Uterus (tissue), 3 donors: ENCODE measurements at regions not wholly inside any gene's neighbourhood (a gene's known extent, or its start where the extent isn't known, plus 50 kb on each side); places are given as distances from the start of the nearest gene placed in this dataset.

Experiments used
- DNase-seq, 2 donors: peaks; one replicate each; pipeline ENCODE4 v3.0.0-alpha.2; 2019 to 2020
- H3K27ac ChIP-seq, 2 donors: fragments of 200-600 bp; sonication (generic); 1 replicate in 1 of 2; 2 replicates in 1 of 2; pipeline ENCODE4 v1.5.1; 2016 to 2018
- H3K27me3 ChIP-seq, 2 donors: fragments of 200-600 bp; sonication (generic); one replicate each; pipeline ENCODE4 v1.5.1; 2018 to 2019; ENCODE audit warnings: control low read depth in 1 of 2
- H3K36me3 ChIP-seq, 2 donors: fragments of 200-600 bp; sonication (generic); one replicate each; pipeline ENCODE4 v1.5.1; 2019; ENCODE audit warnings: control low read depth in 1 of 2
- H3K4me1 ChIP-seq, 2 donors: fragments of 200-600 bp; sonication (generic); one replicate each; pipeline ENCODE4 v1.5.1; 2018 to 2019; ENCODE audit warnings: control low read depth in 1 of 2
- H3K4me3 ChIP-seq, 2 donors: fragments of 200-600 bp; sonication (generic); 1 replicate in 1 of 2; 2 replicates in 1 of 2; pipeline ENCODE4 v1.5.1; 2018 to 2019; ENCODE audit warnings: mild to moderate bottlenecking in 1 of 2
- H3K9me3 ChIP-seq, 2 donors: fragments of 200-600 bp; sonication (generic); one replicate each; pipeline ENCODE4 v1.5.1; 2019; ENCODE audit warnings: control low read depth in 1 of 2
- POLR2A ChIP-seq, 2 donors: fragments of 450-650 bp; IDR thresholded peaks; one replicate each; pipeline ENCODE4 v1.6.1; 2016; ENCODE audit warnings: antibody characterized with exemption in 2 of 2, mild to moderate bottlenecking in 1 of 2, moderate library complexity in 1 of 2
- intact Hi-C: fragments of 100-400 bp; cut with DNase I; formaldehyde crosslinking; loops from one replicate; pipeline ENCODE4 v1.15.1; 2023; ENCODE audit warnings: low total_unique reads
- TF ChIP-seq, protein P1 (sequence below), 4 experiments: fragments of 200-600 bp in 2 of 4; fragments of 450-650 bp in 2 of 4; sonication (generic) in 2 of 4; IDR thresholded peaks; one replicate each; pipeline ENCODE4 v1.5.1; 2016 to 2019; ENCODE audit warnings: antibody characterized with exemption in 4 of 4, mild to moderate bottlenecking in 2 of 4, moderate library complexity in 1 of 4
- donor health status: DM: yes; HTN: yes; CAD: no.

DNA sequence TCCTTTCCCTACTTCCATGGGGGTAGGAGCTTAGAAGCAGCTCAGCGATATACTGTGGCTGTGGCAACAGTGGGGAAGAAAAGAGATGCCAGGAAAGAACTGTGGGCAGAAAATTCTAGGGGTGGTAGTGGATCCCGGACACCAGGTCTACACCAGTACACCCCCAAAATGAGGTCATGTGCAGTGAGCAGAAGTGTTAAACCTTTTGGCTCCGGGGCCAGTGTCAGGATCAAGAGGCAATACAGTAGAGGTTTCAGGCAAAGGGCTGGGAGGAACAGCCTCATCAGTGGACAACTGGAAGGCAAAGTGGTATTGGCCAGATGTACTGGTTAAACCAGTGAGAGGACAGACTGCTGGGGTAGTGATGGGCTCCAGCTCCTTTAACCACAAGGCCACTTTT lies 163.1 kb upstream of the CCL2 start:
- intact Hi-C loops: no loop called here
- no peak for DNase-seq
- TF ChIP-seq, protein P1, sequence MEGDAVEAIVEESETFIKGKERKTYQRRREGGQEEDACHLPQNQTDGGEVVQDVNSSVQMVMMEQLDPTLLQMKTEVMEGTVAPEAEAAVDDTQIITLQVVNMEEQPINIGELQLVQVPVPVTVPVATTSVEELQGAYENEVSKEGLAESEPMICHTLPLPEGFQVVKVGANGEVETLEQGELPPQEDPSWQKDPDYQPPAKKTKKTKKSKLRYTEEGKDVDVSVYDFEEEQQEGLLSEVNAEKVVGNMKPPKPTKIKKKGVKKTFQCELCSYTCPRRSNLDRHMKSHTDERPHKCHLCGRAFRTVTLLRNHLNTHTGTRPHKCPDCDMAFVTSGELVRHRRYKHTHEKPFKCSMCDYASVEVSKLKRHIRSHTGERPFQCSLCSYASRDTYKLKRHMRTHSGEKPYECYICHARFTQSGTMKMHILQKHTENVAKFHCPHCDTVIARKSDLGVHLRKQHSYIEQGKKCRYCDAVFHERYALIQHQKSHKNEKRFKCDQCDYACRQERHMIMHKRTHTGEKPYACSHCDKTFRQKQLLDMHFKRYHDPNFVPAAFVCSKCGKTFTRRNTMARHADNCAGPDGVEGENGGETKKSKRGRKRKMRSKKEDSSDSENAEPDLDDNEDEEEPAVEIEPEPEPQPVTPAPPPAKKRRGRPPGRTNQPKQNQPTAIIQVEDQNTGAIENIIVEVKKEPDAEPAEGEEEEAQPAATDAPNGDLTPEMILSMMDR (IDR thresholded peaks at IDR 0.05): no peak
- TF ChIP-seq POLR2A (IDR thresholded peaks at IDR 0.05): no peak
- Histone ChIP-seq H3K27me3 (no peaks in the 10 kb centered on the region), H3K27ac (no peak overlapping the region), H3K36me3 (no peaks in the 10 kb centered on the region), H3K4me1 (no peaks in the 10 kb centered on the region), H3K9me3 (no peaks in the 10 kb centered on the region), H3K4me3 (no peak overlapping the region)

DNA sequence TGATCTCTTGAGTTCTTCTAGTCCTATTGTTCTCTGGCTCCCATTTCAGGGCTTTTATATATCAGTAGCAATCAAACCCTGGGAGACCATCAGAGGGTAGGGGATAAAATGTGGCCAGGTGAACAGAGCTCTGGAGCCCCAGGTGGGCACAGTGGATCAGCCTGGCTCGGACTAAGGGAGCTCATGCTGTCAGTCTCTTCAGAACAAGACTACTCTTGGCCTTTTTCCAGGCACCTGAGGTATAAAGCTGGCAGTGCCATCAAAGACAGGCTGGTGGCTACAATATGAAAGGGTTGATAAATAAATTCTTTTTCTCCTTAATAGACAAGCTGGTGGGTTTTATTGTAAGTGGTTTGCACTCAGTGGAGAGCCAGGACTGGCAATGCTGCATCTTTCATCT lies 160.0 kb upstream of the CCL2 start:
- TF ChIP-seq, protein P1 (IDR thresholded peaks at IDR 0.05): no peak
- TF ChIP-seq POLR2A (IDR thresholded peaks at IDR 0.05): no peak
- DNase-seq: no peak
- H3K27me3 ChIP-seq: no peaks in the 10 kb centered on the region
- H3K36me3 ChIP-seq: no peaks in the 10 kb centered on the region
- H3K4me3 ChIP-seq: no peak overlapping the region
- intact Hi-C loops: no loop called here
- no peak overlapping the region for H3K27ac ChIP-seq
- no peaks in the 10 kb centered on the region for H3K4me1 ChIP-seq
- H3K9me3 ChIP-seq: no peaks in the 10 kb centered on the region

DNA sequence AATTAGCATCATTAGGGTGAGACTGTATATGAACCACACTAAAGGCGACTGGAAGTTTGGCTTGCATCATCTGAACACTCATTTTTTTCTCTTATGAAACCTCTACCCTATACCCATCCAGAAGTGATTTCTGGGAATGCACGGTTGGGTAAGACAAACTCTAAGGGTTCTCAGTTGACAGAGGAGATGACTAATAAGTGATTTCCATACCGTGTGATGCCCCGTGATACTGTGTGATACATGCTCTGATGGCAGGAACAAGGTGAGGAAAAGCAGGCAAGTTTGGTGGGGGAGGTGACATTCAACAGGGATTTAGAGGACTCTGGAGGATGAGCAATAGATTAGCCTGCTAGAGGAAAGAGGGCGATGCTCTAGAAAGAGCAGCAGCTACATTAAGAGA lies 156.4 kb upstream of the CCL2 start:
- Histone ChIP-seq H3K4me1 (no peaks in the 10 kb centered on the region), H3K4me3 (no peak overlapping the region), H3K36me3 (no peaks in the 10 kb centered on the region), H3K27me3 (no peaks in the 10 kb centered on the region), H3K9me3 (no peaks in the 10 kb centered on the region), H3K27ac (no peak overlapping the region)
- intact Hi-C loops: no loop called here
- TF ChIP-seq, protein P1 (IDR thresholded peaks at IDR 0.05): no peak
- no peak for TF ChIP-seq POLR2A (IDR thresholded peaks at IDR 0.05)
- DNase-seq: no peak

DNA sequence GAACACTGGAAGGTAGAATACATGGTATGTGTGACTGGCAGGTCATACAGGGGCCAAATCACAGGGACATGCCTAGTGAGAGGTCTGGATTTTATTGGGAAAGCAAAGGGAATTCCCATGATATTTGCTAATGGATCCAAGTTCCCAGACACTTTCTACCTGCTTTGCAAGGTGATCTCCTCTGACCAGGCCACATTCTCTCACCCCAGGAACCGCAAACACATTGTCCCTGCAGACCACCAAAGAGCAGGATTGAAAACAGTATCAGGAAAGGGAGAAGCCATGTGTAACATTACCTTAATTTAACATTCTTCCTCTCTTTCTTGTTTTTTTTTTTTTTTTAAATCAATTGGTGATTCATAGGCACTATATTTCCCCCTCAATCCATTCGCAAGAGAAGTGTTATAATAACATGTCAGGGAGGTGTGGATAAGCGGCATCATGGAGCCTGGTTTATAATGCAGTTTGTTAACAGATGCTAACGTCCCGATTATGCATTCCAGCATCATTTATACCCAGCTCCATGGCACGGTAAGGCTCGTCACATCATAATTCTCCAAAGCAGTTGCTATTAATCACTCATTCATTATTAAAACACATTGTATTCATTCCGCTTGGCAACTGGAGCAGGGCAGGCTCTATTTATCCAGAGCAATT lies 155.1 kb upstream of the CCL2 start:
- Histone ChIP-seq H3K9me3 (no peaks in the 10 kb centered on the region), H3K27me3 (no peaks in the 10 kb centered on the region), H3K27ac (no peak overlapping the region), H3K4me1 (no peaks in the 10 kb centered on the region), H3K4me3 (no peak overlapping the region), H3K36me3 (no peaks in the 10 kb centered on the region)
- DNase-seq: no peak
- intact Hi-C loops: no loop called here
- no peak for TF ChIP-seq POLR2A (IDR thresholded peaks at IDR 0.05)
- TF ChIP-seq, protein P1 (IDR thresholded peaks at IDR 0.05): no peak

DNA sequence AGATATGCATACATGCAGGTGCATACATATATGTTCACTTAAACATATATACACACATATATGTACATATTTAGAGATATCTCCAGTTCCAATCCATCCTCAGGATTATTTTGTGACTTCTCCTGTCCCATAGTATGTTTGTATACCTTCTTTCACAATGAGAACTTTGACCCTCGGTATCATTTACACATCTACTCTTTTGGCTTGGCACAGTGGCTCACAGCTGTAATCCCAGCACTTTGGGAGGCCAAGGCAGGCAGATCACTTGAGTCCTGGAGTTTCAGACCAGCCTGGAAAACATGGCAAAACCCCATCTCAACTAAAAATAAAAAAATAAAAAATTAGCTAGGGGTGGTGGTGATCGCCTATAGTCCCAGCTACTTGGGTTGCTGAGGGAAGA lies 148.1 kb upstream of the CCL2 start:
- Histone ChIP-seq H3K36me3 (no peaks in the 10 kb centered on the region), H3K9me3 (no peaks in the 10 kb centered on the region), H3K4me1 (no peaks in the 10 kb centered on the region), H3K27me3 (no peaks in the 10 kb centered on the region), H3K4me3 (no peak overlapping the region), H3K27ac (no peak overlapping the region)
- no peak for TF ChIP-seq POLR2A (IDR thresholded peaks at IDR 0.05)
- TF ChIP-seq, protein P1 (IDR thresholded peaks at IDR 0.05): no peak
- no peak for DNase-seq
- intact Hi-C loops: no loop called here
